CD4-positive, alpha-beta T cell treated with Interleukin-17A for 1 hour (primary cell): ENCODE measurements at regions not wholly inside any gene's neighbourhood (a gene's known extent, or its start where the extent isn't known, plus 50 kb on each side); places are given as distances from the start of the nearest gene placed in this dataset.
"Not testable (repeated sequence)": the region's sequence is repeated elsewhere in the genome, so short reads cannot be mapped to it uniquely, and the experiment has no call there.

Source experiments
- DNase-seq: peaks from one replicate; pipeline ENCODE4 v3.0.0-alpha.2; 2020

DNA sequence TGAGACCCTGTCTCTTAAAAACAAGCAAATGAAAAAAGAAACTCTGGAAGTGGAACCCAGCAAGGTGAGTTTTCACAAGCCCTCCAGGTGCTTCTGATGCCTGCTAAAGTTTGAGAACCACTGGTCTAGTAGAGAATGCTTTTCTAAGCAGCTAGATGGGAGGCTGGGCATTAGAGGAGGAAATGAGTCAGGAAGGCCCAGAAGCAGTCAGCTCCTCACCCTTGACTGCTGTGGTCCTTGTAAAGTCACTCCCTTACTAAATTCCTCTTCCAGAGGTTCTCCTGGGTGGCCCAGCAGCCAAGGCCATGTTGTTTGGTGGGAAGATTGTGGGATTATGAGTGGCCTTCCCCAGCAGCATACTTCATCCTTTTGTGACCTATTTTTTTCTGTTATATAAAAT lies 52.0 kb upstream of the FYN start:
- no peak for DNase-seq

DNA sequence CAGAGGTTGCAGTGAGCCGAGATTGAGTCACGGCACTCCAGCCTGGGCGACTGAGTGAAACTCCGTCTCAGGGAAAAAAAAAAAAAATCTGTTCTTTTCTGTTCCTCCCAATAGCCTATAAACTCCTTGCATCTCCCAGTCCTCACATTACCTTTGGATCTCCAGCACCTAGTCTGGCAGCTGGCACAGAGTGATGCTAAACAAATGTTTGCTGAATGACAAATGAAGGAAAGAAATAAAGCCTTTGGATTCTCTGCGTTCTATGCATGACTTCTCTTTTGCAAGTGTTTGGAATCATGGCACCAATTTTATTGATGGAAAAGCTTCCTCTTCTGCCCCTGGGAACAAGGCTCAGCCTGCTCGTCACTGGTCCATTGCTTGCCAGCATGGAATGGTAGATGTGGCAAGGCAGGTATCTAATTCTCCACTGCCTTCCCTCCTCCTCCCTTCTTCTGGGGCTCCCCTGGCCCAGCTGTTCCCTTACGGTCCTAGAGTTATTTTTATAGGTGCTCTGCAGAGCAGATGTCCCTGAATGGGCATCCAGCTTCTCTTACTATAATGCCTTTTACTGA lies 53.6 kb upstream of the FYN start:
- DNase-seq = no peak

DNA sequence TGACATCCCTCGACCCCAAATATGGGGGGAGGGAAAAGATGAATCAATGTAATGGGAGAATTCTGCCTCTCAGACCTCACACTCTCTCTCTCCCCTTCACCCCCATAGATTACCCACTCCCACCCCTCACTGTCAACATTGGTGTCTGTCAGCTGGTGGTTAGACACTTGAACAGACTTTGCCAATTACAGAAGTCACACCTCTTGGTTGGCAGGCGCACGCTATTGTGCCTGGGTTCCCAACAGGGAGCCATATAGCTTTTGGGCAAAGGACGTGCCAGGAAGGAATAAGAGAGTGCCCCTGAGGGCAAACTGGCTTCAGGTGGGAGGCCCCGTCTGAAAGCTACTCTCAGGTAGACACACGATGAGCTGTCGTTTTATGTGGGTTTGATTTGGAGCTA lies 54.1 kb upstream of the FYN start:
- no peak for DNase-seq

DNA sequence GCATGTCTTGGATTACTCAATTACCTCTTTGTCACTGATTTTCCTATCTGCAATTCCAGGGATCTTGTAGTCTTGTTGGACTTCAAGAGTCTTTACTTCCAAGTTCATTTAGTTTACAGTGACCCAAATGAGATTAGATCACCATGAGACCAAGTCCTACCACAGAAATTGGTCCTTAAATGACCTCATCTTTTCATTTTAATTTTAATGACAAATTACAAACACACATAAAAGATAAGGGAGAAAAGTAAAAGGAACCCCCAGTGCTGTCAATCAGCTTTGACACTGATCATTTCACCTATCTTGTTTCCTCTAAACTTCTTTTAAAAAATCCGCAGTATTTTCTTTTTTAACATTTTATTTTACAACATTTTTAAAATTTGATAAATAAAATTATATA lies 54.9 kb upstream of the FYN start:
- DNase-seq = no peak

DNA sequence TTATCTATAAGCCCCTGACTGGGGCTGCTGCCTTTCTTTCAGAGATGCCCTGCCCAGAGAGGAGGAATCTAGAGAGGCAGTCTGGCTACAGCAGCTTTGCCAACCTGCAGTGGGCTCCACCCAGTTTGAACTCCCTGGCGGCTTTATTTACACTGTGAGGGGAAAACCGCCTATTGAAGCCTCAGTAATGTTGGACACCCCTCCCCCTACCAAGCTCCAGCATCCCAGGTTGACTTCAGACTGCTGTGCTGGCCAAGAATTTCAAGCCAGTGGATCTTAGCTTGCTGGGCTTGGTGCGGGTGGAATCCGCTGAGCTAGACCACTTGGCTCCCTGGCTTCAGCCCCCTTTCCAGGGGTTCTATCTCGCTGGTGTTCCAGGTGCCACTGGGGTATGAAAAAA lies 61.4 kb upstream of the FYN start:
- DNase-seq = not testable (repeated sequence)

DNA sequence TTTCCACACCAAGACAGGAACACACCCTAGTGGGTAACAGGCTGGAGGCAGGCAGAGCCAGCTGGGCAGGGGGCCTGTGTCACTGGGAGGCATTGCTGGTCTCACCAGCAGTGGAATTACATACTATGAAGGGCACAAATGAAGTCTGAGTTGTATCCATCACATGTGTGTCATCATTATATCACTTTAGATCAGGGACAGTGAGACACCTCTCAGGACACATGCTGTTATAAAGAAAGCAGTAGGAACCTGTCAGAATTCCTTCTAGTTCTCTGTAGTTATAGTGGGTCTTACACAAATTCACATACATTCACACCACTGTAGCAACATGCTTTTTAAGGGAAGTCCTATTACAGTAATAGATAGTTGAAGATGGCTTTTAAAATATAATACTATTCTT lies 63.5 kb upstream of the FYN start:
- no peak for DNase-seq

DNA sequence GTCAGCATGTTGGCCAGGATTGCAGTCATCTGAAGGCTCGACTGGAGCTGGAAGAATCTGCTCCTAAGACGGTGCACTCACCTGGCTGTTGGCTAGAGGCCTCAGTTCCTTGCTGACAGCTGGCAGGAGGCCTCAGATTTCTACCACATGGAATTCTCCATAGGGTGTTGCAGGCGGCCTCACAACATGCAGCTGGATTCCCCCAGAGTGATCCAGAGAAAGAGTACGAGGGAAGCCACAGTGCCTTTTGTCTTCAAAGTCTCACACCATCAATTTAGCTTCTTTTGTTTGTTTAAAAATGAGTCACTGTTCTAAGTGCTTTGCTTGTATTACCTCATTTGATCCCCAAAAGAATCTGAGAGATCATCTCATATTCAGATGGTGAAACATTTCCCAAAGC lies 65.5 kb upstream of the FYN start:
- no peak for DNase-seq

DNA sequence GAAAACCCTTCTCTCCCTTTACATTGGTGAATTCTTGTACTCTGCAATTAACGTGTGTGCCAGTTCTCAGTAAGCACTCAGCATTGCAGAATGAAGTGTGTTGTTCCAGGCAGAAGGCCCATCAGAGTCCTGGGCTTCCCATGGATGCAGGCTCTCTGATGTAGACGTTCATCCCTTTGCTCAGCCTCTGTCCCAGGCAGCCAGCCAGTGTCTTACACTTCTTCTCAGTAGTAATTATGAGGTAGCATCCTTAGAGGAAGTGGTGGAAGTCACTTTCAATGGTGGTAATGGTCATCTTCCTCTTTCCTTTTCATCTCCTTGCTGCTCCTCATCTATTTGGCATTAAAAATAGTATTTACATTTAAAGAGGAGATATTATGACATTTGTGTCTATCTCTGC lies 66.7 kb upstream of the FYN start:
- no peak for DNase-seq

DNA sequence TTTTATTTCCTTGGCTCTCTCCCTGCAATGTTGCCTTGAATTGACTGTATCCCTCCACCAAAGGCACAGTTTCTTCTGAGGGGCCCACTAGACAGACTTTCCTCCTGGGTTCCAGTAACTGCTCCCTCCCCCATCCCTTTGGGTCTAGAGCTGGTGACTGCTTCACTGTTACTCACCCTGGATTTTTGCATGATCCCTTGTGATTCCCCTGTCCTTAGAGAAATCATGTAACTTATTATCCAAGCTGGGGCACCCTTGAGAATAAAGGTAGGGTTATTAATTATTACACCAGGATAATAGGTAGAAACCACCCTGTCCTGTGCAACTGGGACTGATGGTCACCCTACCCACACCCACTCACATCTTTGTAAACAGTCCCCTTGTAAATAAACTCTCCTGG lies 67.5 kb upstream of the FYN start:
- DNase-seq = no peak

DNA sequence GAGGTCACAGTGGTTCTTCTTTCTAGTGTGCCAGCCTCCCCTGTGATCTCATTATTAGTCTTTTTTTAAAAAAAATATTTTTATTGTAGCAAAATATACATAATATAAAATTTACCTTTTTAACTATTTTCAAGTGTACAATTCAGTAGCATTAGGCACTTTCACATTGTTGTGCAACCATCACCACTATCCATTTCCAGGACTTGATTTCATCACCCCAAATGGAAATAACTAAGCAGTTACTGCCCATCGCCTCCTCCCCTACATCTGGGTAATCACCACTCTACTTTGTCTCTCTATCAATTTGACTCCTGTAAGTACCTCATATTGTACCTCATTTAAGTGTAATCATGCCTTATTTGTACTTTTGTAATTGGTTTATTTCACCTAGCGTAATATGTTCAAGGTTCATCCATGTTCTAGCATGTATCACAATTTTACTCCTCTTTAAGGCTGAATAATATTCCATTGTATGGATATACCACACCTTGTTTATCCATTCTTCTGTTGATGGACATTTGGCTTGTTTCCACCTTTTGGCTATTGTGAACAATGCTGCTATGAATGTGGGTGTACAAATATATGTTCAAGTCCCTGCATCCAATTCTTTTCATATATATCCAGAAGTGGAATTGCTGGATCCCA lies 68.6 kb upstream of the FYN start:
- no peak for DNase-seq

DNA sequence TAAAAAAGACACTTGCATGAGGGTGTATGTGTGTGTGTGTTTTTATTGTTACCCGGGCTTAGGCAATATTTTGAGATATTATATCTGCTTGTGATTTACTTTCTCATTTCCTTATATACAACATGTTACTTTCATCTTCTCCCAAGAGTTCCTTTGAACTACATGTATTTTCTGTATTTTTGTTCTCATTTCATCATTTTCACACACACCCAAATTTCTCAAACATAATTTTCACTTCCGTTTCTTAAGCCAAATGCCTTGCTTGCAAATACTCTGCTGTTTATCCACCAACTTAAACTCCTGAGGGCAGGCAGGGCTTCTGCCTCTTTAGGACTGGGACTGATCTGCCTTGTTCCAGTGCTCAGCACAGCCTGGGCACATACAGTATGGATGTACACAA lies 69.3 kb upstream of the FYN start:
- DNase-seq = no peak

DNA sequence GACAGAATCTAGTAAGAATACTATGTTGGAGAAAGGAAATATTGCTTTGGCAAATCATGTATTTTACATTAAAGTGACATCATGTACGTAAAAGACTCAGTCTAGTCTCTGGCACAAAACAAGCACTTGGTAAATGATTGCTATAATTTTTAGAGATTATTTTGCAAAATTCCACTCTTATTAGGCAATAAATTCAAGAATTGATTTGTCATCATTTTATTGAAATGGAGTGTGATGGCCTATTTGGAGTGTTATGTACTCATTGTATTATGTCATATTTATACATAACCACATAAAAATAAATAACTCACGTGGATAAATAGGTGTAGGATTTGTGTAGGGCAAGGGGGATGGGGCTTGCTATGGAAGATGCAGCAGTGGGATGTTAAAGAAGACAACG lies 70.0 kb upstream of the FYN start:
- DNase-seq = no peak

DNA sequence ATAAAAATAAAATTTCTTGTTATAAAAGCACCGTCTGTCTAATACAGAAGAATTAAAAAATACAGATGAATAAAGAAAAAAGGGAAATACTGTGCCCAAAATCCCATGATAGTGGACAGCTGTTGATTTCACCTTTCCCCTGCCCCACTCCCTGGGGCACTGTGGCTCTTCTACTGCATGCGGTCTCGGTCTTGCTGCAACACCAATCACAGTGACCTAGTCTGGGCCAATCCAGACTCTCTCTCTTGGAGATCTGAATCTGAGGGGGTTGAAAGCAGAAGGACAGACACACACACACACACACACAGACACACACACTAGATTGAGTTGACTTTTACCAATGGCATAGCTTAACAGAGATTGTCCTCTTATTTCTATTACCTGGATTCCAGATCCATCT lies 70.5 kb upstream of the FYN start:
- no peak for DNase-seq

DNA sequence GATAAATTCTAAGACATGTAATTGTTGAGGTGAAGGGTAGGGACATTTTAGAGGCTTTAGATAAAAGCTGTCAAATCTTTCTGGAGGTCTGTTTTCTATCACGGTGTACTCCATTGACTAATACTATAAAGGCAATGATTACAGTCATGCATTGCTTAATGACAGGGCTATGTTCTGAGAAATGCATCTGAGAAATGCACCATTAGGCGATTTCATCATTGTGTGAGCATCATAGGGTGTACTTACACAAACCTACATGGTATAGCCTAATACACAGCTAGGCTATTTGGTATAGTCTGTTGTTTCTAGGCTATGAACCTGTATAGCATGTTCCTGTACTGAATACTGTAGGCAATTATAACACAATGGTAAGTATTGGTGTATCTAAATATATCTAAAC lies 71.3 kb upstream of the FYN start:
- no peak for DNase-seq

DNA sequence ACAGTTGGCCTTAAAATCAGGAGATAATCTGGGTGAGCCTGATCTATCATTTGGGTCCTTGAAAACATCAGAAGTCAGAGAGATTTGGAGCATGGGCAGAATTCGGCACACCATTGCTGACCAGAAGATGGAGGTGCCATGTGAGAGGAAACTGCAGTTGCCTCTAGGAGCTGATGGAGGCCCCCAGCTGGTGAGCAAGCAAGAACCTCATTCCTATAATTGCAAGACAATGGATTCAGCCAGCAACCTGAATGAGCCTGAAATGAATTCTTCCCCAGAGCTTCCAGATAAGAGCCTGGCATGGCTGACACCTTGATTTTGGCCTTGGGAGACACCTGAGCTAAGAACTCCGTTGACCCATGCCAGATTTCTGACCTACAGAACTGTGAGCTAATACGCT lies 76.3 kb upstream of the FYN start:
- DNase-seq = no peak

DNA sequence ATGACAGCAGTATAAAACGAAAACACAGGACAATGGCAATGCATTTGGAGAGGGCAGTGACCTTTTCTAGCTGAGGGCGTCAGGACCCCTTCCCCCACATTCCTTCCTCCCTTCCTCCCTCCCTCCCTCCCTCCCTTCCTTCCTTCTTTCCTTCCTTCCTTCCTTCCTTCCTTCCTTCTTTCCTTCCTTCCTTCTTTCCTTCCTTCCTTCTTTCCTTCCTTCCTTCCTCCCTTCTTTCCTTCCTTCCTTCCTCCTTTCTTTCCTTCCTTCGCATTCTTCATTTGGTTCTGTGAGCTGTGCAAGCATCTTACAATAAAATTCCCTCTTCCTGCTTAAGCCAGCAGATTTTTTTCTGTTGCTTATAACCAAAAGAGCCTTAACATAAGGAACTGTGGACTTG lies 76.7 kb upstream of the FYN start:
- DNase-seq = not testable (repeated sequence)

DNA sequence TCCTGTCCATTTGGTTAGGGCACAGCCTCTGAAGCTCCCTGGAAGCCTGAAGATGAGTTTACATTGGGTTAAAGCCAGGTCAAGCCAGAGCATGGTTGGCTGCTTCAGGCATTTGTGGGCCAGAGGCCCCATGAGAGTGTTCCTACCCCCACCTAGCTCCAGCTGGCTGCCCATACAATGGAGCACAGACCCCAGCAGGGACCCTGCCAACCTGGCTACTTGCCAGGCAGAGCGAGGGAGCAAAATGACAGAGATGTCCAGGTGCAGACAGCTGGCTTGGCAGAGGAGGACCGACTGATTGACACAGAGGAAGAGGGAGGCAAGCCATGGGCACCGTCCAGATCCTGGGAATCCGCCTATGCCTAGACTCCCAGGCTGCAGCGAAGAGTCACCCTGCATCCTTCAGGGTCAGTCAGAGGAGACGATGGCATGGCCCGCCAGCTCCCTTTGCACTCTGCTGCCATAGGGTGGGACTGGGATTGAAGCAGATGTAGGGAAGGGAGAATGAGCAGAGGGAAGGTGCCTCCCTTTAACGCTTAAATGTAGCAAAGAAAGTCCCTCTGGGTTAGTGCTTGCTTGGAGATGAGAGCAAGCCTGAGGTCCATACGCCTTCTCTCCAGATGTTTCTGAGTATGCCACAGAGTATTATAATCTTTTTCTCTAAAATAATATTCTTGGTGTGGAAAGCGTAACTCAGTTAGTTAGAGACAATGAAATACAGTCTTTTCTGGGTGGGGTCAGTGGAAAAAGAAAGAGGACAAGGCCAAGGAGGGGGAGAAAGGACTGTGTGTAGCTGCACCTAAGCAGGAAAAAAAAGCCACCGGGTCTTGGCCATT lies 77.6 kb upstream of the FYN start:
- DNase-seq = no peak

DNA sequence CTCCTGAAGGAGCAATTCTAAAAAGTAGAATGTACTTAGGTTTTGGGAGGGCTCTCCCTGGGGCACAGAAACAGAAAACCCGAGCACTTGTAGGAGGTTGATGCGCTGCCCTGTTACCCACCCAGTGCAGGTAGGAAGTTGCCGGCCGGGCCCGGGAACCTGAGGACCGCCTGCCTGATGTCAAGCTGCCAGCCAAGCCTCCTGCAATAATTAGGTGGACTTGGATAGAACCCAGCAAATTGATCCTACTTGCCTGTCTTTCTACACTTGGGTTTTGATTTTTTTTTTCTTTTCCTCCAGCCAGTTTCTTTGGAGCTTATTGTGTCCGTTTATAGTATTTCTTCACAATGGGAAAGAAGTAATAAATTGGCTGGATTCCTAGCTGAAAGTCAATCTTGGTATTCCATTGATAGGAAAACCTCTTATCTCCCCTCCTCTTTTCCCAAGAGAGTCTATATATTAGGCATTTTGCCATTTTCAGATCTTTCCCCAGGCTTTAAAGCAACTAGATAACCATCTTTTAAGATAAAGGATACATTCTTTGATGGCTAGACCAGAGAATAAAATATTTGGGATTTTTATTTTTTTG lies 78.3 kb upstream of the FYN start:
- no peak for DNase-seq

DNA sequence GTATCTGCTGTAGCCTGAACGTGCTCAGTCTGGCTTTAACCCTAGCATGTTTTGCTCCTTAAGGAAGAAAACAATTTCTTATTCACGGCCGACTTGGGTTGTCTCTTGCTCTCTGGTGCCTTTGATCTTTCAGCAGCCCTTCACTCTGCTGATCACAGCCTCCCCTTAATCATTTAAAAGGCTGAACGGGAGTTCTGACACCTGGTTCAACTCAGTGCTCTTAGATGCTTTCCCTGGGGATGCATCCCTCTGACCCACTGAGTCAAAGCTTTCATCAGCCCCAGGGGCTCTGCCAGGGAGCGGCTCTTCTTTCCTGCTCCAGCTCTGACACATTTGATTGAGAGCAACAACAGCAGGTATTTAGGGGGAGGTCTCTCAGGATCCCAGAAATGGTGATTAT lies 79.0 kb upstream of the FYN start:
- DNase-seq = no peak

DNA sequence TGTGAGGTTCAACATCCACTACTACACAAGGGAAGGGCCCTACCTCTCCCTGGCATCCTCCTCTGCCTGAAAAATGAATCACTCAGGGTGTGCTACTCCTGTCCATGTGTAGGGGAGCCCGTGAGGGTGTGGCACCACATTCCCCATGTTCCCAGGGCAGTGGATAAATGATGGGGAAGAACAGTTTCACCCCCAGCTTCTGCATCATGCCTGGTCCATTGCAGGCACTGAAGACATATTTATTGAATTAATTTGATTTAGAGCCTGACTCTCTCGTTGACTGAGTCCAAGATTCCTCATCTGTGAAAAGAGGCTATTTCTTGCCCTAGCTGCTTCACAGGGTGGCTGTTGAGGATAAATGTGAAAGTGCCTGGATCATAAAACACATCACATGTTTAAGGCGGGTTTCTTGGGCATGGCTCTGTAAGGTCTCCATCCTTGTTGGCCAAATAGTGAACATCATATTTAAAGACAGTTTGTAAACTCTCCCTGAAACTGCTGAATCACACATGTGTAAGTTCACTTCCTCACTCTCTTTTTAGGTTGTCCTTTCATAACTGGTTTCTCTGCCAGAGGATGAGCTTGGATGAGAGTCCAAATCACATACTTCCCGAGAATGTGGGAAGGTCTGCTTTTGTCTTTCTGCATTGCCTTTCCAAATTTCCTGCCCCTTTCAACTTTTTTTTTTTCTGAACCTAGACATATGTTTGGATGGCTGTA lies 79.7 kb upstream of the FYN start:
- DNase-seq = no peak

DNA sequence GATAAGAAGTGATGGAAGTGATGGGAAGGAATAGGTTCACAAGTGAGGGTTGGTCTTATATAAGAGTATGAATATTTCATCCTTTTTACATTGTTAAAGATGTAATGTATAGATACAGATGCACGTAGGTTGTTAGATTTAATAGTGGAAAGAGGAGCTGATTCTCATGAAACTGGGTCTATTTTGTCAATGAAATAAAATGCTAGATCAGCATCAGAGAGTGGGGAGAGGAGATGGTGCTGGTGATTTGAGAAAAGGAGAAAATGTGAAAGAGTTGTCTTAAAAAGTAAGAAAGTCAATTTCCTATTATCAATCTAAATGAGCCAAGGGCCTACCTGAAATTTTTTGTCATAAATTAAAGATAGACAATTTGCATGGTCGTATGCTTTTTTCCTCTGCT lies 82.8 kb upstream of the FYN start:
- DNase-seq = no peak

DNA sequence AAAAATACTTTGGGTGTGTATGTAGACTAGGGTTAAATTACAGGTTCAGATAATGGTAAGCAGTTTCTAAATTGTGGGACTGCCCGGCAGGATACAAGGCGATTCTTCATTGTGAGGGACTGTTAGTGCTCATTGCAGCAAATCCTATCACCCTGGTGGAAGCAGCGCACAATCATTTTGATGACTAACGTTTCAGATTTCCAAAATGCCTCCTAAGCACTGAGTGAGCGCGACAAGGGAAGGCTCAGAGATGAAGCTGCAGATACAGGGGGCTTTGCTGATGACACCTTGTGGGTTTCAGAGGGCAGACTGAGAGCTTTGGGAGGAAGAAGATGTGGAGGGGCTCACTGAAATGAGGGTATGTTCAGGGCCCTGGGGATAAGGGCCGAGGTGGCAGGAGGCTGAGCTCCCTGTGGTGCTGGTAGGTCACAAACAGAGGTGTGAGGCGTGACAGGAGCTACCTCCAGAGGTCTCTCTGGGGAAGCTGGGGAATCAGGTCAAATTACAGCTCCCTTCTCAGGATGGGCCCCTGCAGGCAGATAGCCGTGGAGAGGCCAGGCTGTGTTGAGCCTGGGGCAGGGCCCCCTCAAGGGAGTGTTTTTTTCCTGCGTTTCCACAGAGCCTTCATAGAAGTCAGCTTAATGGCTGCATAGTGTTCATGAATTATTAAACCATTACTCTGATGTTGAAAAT lies 84.5 kb upstream of the FYN start:
- no peak for DNase-seq

DNA sequence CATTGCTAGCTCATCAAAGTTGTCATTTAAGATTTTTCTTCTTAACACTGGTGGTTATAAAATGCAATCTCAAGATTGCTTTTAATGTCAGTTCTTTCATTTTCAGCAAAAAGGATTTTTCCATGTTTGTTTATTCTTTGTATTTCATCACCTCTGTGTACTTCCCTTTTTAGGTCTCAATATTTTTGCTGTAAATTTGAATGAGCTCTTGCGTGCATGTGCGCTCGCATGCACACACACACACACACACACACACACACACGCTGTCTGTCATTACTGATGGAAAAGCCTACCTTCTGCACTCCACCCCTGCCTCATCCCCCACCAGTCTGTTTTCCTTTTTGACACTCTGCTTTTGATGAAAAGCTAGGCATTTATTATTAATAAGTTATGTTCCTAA lies 85.3 kb upstream of the FYN start:
- DNase-seq = no peak
